ENCODE measurements at regions not wholly inside any gene's neighbourhood (a gene's known extent, or its start where the extent isn't known, plus 50 kb on each side); places are given as distances from the start of the nearest gene placed in this dataset.

- Histone ChIP-seq H3K9me2 (ENCODE audit: insufficient read depth, low read length) (no peaks in the 10 kb centered on the region), H3K79me2 (replicated peaks; ENCODE audit: insufficient read depth, low read length) (no peaks in the 10 kb centered on the region), H4K20me1 (ENCODE audit: insufficient read depth) (no peaks in the 10 kb centered on the region), H3F3A (ENCODE audit: insufficient read depth, low read length, poor library complexity, severe bottlenecking) (no peaks in the 10 kb centered on the region), H3K27me3 (ENCODE audit: insufficient read depth, low read depth, low read length) (no peaks in the 10 kb centered on the region), H3K36me3 (ENCODE audit: insufficient read depth, low read length) (no peaks in the 10 kb centered on the region), H2AFZ (ENCODE audit: low read depth, low read length) (no peak overlapping the region), H3K9ac (ENCODE audit: low read length) (no peak overlapping the region), H3K4me3 (ENCODE audit: low read length) (no peak overlapping the region), H3K4me2 (ENCODE audit: low read length) (no peak overlapping the region), H3K27ac (ENCODE audit: low read length) (no peak overlapping the region), H3K9me3 (ENCODE audit: low read length) (peaks cover 8% of the 10 kb centered on the region)
- TF ChIP-seq MXI1 (conservative IDR thresholded peaks at IDR 0.05; ENCODE audit: poor library complexity, severe bottlenecking): no peak
- no peak for TF ChIP-seq TAF1 (IDR thresholded peaks at IDR 0.05; ENCODE audit: low read depth)
- TF ChIP-seq EZH2 (IDR thresholded peaks at IDR 0.05; ENCODE audit: borderline replicate concordance, insufficient read depth, low read length, poor library complexity, severe bottlenecking): no peak
- peak; percentile 14 for TF ChIP-seq POLR2AphosphoS5 (IDR thresholded peaks at IDR 0.05)
- TF ChIP-seq, protein P1, sequence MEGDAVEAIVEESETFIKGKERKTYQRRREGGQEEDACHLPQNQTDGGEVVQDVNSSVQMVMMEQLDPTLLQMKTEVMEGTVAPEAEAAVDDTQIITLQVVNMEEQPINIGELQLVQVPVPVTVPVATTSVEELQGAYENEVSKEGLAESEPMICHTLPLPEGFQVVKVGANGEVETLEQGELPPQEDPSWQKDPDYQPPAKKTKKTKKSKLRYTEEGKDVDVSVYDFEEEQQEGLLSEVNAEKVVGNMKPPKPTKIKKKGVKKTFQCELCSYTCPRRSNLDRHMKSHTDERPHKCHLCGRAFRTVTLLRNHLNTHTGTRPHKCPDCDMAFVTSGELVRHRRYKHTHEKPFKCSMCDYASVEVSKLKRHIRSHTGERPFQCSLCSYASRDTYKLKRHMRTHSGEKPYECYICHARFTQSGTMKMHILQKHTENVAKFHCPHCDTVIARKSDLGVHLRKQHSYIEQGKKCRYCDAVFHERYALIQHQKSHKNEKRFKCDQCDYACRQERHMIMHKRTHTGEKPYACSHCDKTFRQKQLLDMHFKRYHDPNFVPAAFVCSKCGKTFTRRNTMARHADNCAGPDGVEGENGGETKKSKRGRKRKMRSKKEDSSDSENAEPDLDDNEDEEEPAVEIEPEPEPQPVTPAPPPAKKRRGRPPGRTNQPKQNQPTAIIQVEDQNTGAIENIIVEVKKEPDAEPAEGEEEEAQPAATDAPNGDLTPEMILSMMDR (IDR thresholded peaks at IDR 0.05; ENCODE audit: poor library complexity, severe bottlenecking): no peak
- TF ChIP-seq, protein P2, sequence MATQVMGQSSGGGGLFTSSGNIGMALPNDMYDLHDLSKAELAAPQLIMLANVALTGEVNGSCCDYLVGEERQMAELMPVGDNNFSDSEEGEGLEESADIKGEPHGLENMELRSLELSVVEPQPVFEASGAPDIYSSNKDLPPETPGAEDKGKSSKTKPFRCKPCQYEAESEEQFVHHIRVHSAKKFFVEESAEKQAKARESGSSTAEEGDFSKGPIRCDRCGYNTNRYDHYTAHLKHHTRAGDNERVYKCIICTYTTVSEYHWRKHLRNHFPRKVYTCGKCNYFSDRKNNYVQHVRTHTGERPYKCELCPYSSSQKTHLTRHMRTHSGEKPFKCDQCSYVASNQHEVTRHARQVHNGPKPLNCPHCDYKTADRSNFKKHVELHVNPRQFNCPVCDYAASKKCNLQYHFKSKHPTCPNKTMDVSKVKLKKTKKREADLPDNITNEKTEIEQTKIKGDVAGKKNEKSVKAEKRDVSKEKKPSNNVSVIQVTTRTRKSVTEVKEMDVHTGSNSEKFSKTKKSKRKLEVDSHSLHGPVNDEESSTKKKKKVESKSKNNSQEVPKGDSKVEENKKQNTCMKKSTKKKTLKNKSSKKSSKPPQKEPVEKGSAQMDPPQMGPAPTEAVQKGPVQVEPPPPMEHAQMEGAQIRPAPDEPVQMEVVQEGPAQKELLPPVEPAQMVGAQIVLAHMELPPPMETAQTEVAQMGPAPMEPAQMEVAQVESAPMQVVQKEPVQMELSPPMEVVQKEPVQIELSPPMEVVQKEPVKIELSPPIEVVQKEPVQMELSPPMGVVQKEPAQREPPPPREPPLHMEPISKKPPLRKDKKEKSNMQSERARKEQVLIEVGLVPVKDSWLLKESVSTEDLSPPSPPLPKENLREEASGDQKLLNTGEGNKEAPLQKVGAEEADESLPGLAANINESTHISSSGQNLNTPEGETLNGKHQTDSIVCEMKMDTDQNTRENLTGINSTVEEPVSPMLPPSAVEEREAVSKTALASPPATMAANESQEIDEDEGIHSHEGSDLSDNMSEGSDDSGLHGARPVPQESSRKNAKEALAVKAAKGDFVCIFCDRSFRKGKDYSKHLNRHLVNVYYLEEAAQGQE (IDR thresholded peaks at IDR 0.05; ENCODE audit: borderline replicate concordance): no peak
- TF ChIP-seq RAD21 (conservative IDR thresholded peaks at IDR 0.05): no peak
- no peak for TF ChIP-seq SMC3 (conservative IDR thresholded peaks at IDR 0.05; ENCODE audit: poor library complexity)
Measured at GRCh38 chr15:25171111-25171811, 216.5 kb downstream of the SNRPN start.

- Histone ChIP-seq H3K79me2 (replicated peaks; ENCODE audit: insufficient read depth, low read length) (no peaks in the 10 kb centered on the region), H3K9me3 (ENCODE audit: low read length) (peaks cover 8% of the 10 kb centered on the region), H3K4me2 (ENCODE audit: low read length) (no peak overlapping the region), H2AFZ (ENCODE audit: low read depth, low read length) (no peak overlapping the region), H3K27me3 (ENCODE audit: insufficient read depth, low read depth, low read length) (no peaks in the 10 kb centered on the region), H3K36me3 (ENCODE audit: insufficient read depth, low read length) (no peaks in the 10 kb centered on the region), H3K9ac (ENCODE audit: low read length) (no peak overlapping the region), H3K9me2 (ENCODE audit: insufficient read depth, low read length) (no peaks in the 10 kb centered on the region), H3F3A (ENCODE audit: insufficient read depth, low read length, poor library complexity, severe bottlenecking) (no peaks in the 10 kb centered on the region), H4K20me1 (ENCODE audit: insufficient read depth) (no peaks in the 10 kb centered on the region), H3K4me3 (ENCODE audit: low read length) (no peak overlapping the region), H3K27ac (ENCODE audit: low read length) (no peak overlapping the region)
- no peak for TF ChIP-seq EZH2 (IDR thresholded peaks at IDR 0.05; ENCODE audit: borderline replicate concordance, insufficient read depth, low read length, poor library complexity, severe bottlenecking)
- TF ChIP-seq, protein P2 (IDR thresholded peaks at IDR 0.05; ENCODE audit: borderline replicate concordance): no peak
- no peak for TF ChIP-seq EP300 (conservative IDR thresholded peaks at IDR 0.05; ENCODE audit: poor library complexity, severe bottlenecking)
- no peak for TF ChIP-seq POLR2AphosphoS5 (IDR thresholded peaks at IDR 0.05)
- no peak for TF ChIP-seq MXI1 (conservative IDR thresholded peaks at IDR 0.05; ENCODE audit: poor library complexity, severe bottlenecking)
- TF ChIP-seq TAF1 (IDR thresholded peaks at IDR 0.05; ENCODE audit: low read depth): no peak
- TF ChIP-seq, protein P1 (IDR thresholded peaks at IDR 0.05; ENCODE audit: poor library complexity, severe bottlenecking): no peak
- TF ChIP-seq RAD21 (conservative IDR thresholded peaks at IDR 0.05): no peak
- no peak for TF ChIP-seq SMC3 (conservative IDR thresholded peaks at IDR 0.05; ENCODE audit: poor library complexity)
Measured at GRCh38 chr15:25171856-25172687, 217.3 kb downstream of the SNRPN start.
